HG03060 (cell line): ENCODE measurements at regions not wholly inside any gene's neighbourhood (a gene's known extent, or its start where the extent isn't known, plus 50 kb on each side); places are given as distances from the start of the nearest gene placed in this dataset.
"Not testable (repeated sequence)": the region's sequence is repeated elsewhere in the genome, so short reads cannot be mapped to it uniquely, and the experiment has no call there.

Experiments used
- ATAC-seq: cut with Tn5 transposase; IDR thresholded peaks from one replicate; pipeline ENCODE4 v1.9.1; 2021; ENCODE audit warnings: low read depth, moderate number of reproducible peaks; ENCODE audit not compliant: unreplicated experiment

GRCh38 chr17:33679595-33679994 lies 386.5 kb upstream of the ASIC2 start:
- ATAC-seq, result no peak

GRCh38 chr17:33680472-33680871 lies 387.4 kb upstream of the ASIC2 start:
- no peak for ATAC-seq

- no peak for ATAC-seq
These were observed 389.5 kb upstream of the ASIC2 start for GRCh38 chr17:33682599-33682998.

DNA sequence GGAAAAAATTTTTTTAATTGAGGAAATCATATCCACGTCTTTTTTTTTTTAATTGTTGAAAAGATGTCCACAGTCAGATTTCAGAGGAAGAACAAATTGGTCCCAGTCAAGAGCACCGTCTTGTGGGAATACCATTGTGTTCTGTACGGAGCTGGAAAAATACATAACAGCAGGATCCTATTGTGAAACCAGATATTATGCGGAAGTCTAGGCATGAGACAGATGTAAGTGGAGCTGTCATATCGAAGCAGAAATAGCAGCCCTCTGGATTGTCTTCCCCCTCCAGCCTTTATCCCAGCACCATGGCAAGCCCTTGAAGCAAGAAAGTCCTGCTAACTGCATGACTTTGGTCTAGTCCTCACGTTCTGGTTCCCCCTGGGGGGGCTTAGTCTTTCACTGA lies 391.6 kb upstream of the ASIC2 start:
- no peak for ATAC-seq

DNA sequence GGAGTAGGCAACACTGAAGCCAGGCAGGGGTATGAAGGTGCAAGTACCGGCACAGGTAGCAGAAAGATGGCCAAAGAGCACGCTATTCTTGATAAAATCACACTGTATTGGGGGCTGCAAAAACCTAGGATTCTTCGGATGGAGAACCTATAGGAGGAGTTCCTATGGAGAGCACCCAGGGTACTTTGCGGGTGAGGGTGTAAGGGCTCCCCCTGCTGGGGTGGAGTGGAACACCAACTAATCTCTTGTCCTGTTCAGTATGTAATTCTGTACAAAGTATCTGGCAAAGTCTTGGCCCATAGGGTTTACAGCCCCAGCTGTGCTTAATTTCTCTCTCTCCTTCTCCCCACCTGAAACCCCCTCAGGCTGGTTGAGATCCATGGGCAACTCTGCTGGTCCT lies 393.1 kb upstream of the ASIC2 start:
- no peak for ATAC-seq

- no peak for ATAC-seq
These were observed 394.7 kb upstream of the ASIC2 start for GRCh38 chr17:33687831-33688230.

- no peak for ATAC-seq
These were observed 395.7 kb upstream of the ASIC2 start for GRCh38 chr17:33688771-33689170.

- no peak for ATAC-seq
These were observed 396.6 kb upstream of the ASIC2 start for GRCh38 chr17:33689725-33690124.

DNA sequence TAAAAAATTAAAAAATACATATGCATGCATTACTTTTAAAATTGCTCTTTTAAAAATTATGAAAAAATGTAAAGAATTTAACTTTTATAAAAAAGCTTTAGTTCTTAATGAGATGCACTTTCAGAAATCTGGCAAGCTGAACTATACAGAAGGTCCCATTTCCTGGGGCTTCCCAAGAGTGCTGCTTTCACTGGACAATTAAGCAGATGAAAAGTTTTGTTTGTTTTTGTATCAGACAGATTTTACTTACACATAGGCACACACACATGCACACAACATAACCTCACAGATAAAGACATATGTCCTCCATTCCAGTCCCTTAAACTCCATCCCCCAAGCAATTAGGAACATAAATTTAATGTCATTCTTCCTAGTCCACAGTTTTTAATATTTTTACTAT lies 402.3 kb upstream of the ASIC2 start:
- ATAC-seq, result no peak

- no peak for ATAC-seq
These were observed 403.0 kb upstream of the ASIC2 start for GRCh38 chr17:33696102-33696501.

DNA sequence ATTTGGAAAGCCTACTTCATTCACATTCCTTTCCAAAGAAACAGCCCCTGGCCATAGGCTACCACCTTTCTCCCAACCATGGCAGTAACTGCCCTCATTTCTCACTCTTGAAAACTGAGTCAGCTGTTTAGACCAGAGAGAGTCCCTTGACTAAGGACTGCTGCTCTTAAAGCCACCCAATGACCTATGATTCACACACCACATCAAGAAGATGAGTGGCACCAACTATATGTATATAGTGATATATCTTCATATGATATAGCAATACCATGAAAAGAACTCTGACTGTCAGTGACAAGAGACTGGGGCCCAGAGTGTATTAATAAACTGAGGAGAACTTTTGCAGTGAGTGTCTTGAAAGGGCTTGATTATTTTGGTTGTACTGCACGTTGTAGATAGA lies 404.5 kb upstream of the ASIC2 start:
- no peak for ATAC-seq

DNA sequence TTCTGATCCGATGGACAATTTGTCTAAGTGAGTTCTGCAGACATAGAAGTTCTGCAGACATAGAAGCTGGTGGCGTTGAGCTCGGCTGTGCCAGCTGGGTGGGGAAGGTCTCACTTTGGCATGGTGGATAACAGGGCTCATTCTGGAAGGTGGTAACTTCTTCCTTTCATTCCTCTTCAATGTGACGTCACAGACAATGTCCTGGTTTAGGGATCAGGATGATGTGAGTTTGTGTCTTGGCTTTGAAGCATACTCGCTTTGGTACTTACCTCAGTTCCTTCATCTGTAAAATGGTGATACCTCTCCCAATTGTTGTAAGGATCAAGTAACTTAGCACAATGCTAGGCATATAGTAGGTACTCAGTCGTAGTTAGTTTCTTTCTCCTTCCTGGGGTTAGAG lies 408.8 kb upstream of the ASIC2 start:
- no peak for ATAC-seq

DNA sequence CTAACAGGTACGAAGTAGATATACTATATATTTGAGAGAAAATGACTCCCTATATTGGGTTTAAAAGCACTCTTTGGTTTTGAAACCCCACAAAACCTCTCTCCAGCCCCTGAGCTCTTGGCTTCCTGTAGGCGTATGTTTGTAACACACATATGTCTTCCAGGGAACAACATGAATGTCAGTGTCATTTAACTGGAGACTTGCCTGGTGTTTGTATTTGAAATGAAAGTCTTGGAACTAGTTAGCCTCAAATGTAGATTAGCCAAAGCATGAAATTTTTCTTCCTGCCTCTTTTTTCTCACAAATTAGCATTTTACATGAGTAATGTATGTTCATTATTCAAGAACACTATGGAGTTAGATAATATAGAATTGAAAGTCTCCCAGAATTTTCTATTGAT lies 411.8 kb upstream of the ASIC2 start:
- no peak for ATAC-seq

GRCh38 chr17:33709881-33710280 lies 416.8 kb upstream of the ASIC2 start:
- ATAC-seq, result no peak

GRCh38 chr17:33712120-33712519 lies 419.0 kb upstream of the ASIC2 start:
- ATAC-seq, result no peak

GRCh38 chr17:33716957-33717356 lies 423.9 kb upstream of the ASIC2 start:
- no peak for ATAC-seq

GRCh38 chr17:33723736-33724135 lies 430.6 kb upstream of the ASIC2 start:
- ATAC-seq, result not testable (repeated sequence)

DNA sequence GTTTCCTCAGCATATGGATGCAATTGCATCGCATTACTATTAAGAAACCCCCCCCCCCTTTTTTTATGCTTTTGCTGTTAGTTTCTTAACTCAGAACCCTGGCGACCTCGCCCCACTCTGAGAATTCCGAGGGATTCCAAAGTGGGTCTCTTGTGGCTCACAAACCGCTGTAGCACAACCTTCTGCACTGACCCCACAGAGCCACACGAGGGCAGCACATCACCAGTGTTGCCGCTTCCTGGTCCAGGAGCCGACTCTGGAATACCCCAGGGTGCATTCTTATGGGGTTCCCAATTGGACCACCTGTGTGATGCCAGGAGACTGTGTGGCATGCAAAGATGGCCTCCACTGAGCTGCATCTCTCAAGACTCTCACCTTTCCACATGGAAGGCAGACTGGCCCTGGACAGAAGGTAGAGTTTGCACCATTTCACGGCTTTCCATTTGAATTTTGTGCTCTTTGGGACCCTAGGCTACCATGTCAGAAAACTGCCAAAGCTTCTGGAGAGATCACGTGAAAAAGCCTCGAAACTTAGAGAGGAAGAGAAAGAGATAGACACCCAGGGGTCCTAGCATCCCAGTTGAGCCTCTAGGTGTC lies 432.7 kb upstream of the ASIC2 start:
- no peak for ATAC-seq

DNA sequence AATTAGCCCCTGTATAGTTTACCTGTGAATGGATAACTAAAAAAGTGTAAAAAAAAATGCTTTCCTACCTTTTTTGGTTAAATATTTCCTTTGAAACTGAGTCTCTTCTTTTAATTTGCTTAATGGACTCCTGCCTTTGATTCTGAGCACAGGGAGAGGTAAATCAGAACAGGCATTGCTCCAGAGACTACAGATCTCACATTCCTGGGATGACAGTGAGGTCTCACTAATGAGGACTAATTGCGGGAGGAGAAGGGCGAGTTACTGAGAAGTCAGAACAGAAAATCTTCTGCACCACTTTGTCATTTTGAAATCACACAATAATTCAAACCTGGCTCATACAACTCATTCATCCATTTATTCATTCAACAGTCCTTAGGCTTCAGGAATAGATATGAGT lies 437.0 kb upstream of the ASIC2 start:
- ATAC-seq, result no peak

DNA sequence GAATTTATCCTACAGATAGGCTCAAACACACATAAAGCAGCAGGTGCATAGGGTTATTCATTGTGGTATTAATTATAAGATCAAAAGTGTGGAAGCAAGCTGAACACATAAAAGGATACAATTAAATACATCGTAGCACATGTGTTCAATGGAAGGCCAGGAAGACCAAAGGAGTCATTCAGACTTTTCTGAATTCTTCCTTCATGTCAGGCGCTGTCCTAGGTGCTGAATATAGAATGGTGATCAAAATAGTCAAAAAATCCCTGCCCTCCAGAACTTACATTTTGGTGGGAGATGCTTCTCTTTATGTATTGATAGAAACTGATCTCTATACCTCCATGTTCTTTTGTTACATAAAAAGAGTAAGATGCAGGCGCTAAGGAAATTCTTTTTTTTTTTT lies 439.0 kb upstream of the ASIC2 start:
- ATAC-seq, result no peak

GRCh38 chr17:33739714-33740113 lies 446.6 kb upstream of the ASIC2 start:
- no peak for ATAC-seq

GRCh38 chr17:33745047-33745760 lies 452.1 kb upstream of the ASIC2 start:
- ATAC-seq, result no peak

- no peak for ATAC-seq
These were observed 456.1 kb upstream of the ASIC2 start for GRCh38 chr17:33749171-33749570.
